Fibroblast of lung (primary cell): ENCODE measurements at regions not wholly inside any gene's neighbourhood (a gene's known extent, or its start where the extent isn't known, plus 50 kb on each side); places are given as distances from the start of the nearest gene placed in this dataset.

ENCODE experiments used
- DNase-seq, 2 donors: peaks; one replicate each; pipeline versions ENCODE4 v3.0.0 to v3.0.0-alpha.2; 2010; ENCODE audit warnings: low read depth in 2 of 2
- H2AFZ ChIP-seq: 2 replicates; pipeline ENCODE4 v1.5.1; 2012; ENCODE audit warnings: low read length, control low read depth, inconsistent platforms
- H3K27ac ChIP-seq: 2 replicates; pipeline ENCODE4 v1.5.1; 2011; ENCODE audit warnings: low read length, control low read depth; ENCODE audit not compliant: insufficient read depth
- H3K27me3 ChIP-seq: 2 replicates; pipeline ENCODE4 v1.5.1; 2011; ENCODE audit warnings: mild to moderate bottlenecking, low read length; ENCODE audit not compliant: control insufficient read depth, insufficient read depth
- H3K36me3 ChIP-seq: 2 replicates; pipeline ENCODE4 v1.5.1; 2011; ENCODE audit warnings: low read length; ENCODE audit not compliant: control insufficient read depth, insufficient read depth
- H3K4me1 ChIP-seq: 2 replicates; pipeline ENCODE4 v1.5.1; 2011; ENCODE audit warnings: low read length; ENCODE audit not compliant: control insufficient read depth, insufficient read depth; ENCODE audit errors: extremely low read depth
- H3K4me2 ChIP-seq: 2 replicates; pipeline ENCODE4 v1.5.1; 2011; ENCODE audit warnings: low read length, control low read depth; ENCODE audit not compliant: insufficient read depth; ENCODE audit errors: extremely low read depth
- H3K4me3 ChIP-seq, 4 experiments: fragments of 200-600 bp in 1 of 4; sonication (generic) in 1 of 4; replicated peaks in 1 of 4; 2 replicates each; pipeline ENCODE4 v1.5.1; 2011 to 2016; ENCODE audit warnings: low read length in 4 of 4, low read depth in 3 of 4, mild to moderate bottlenecking in 3 of 4, control low read depth in 2 of 4, inconsistent platforms in 1 of 4, mixed read lengths in 1 of 4; ENCODE audit not compliant: insufficient read depth in 1 of 4; ENCODE audit errors: control extremely low read depth in 1 of 4
- H3K79me2 ChIP-seq: 2 replicates; pipeline ENCODE4 v1.5.1; 2012; ENCODE audit warnings: mild to moderate bottlenecking, low read length, inconsistent platforms; ENCODE audit not compliant: control insufficient read depth, insufficient read depth
- H3K9ac ChIP-seq: 2 replicates; pipeline ENCODE4 v1.5.1; 2011; ENCODE audit warnings: mild to moderate bottlenecking, low read length, control low read depth; ENCODE audit not compliant: insufficient read depth
- H3K9me3 ChIP-seq: 2 replicates; pipeline ENCODE4 v1.5.1; 2012; ENCODE audit warnings: low read depth, low read length; ENCODE audit not compliant: control insufficient read depth, insufficient read depth
- H4K20me1 ChIP-seq: 2 replicates; pipeline ENCODE4 v1.5.1; 2011; ENCODE audit warnings: low read length; ENCODE audit not compliant: control insufficient read depth, insufficient read depth; ENCODE audit errors: extremely low read depth
- CTCF ChIP-seq, 2 donors: IDR thresholded peaks in 1 of 2; conservative IDR thresholded peaks in 1 of 2; 1 replicate in 1 of 2; 2 replicates in 1 of 2; pipeline ENCODE4 v1.5.1; 2011 to 2012; ENCODE audit warnings: low read length in 2 of 2, control low read depth in 1 of 2, inconsistent platforms in 1 of 2, low read depth in 1 of 2, mild to moderate bottlenecking in 1 of 2
- EZH2 ChIP-seq: IDR thresholded peaks from 2 replicates; pipeline ENCODE4 v1.5.1; 2012; ENCODE audit warnings: low read length, control low read depth, mild to moderate bottlenecking; ENCODE audit errors: missing control alignments

GRCh38 chr4:164616961-164617360 lies 137.0 kb upstream of the SMIM31 start:
- Histone ChIP-seq H3K9me3 (no peaks in the 10 kb centered on the region), H3K27ac (no peak overlapping the region)

GRCh38 chr4:164617426-164617825 lies 136.5 kb upstream of the SMIM31 start:
- no peaks in the 10 kb centered on the region for H3K79me2 ChIP-seq
- no peak overlapping the region for H3K4me2 ChIP-seq
- DNase-seq: no peak
- H3K27me3 ChIP-seq: no peaks in the 10 kb centered on the region
- no peaks in the 10 kb centered on the region for H3K9me3 ChIP-seq
- TF ChIP-seq CTCF (conservative IDR thresholded peaks at IDR 0.05 in 1 of 2, IDR thresholded peaks at IDR 0.05 in 1 of 2; ENCODE audit: low read depth in 1 of 2, low read length in 2 of 2): no peak
- no peak for TF ChIP-seq EZH2
- no peaks in the 10 kb centered on the region for H4K20me1 ChIP-seq
- H3K4me3 ChIP-seq: no peak overlapping the region
- H3K4me1 ChIP-seq: no peaks in the 10 kb centered on the region
- H2AFZ ChIP-seq: no peak overlapping the region
- no peaks in the 10 kb centered on the region for H3K36me3 ChIP-seq
- no peak overlapping the region for H3K9ac ChIP-seq
- H3K27ac ChIP-seq: no peak overlapping the region

More at GRCh38 chr4:164616961-164617360, 137.0 kb upstream of the SMIM31 start:
- H3K9ac ChIP-seq: no peak overlapping the region
- TF ChIP-seq CTCF (conservative IDR thresholded peaks at IDR 0.05 in 1 of 2, IDR thresholded peaks at IDR 0.05 in 1 of 2; ENCODE audit: low read depth in 1 of 2, low read length in 2 of 2) (no peak), EZH2 (no peak)
- H3K79me2 ChIP-seq: no peaks in the 10 kb centered on the region
- H3K4me2 ChIP-seq: no peak overlapping the region
- H4K20me1 ChIP-seq: no peaks in the 10 kb centered on the region
- H3K27me3 ChIP-seq: no peaks in the 10 kb centered on the region
- no peaks in the 10 kb centered on the region for H3K4me1 ChIP-seq
- H2AFZ ChIP-seq: no peak overlapping the region
- DNase-seq: no peak
- H3K36me3 ChIP-seq: no peaks in the 10 kb centered on the region
- H3K4me3 ChIP-seq: no peak overlapping the region

- no peak overlapping the region for H3K4me2 ChIP-seq
- H3K36me3 ChIP-seq: no peaks in the 10 kb centered on the region
- no peaks in the 10 kb centered on the region for H3K4me1 ChIP-seq
- H3K27me3 ChIP-seq: no peaks in the 10 kb centered on the region
- no peak for TF ChIP-seq CTCF (conservative IDR thresholded peaks at IDR 0.05 in 1 of 2, IDR thresholded peaks at IDR 0.05 in 1 of 2; ENCODE audit: low read depth in 1 of 2, low read length in 2 of 2)
- no peak for TF ChIP-seq EZH2
- no peak overlapping the region for H3K9ac ChIP-seq
- no peak overlapping the region for H2AFZ ChIP-seq
- H3K27ac ChIP-seq: no peak overlapping the region
- no peaks in the 10 kb centered on the region for H4K20me1 ChIP-seq
- no peak for DNase-seq
- no peaks in the 10 kb centered on the region for H3K9me3 ChIP-seq
- H3K79me2 ChIP-seq: no peaks in the 10 kb centered on the region
- no peak overlapping the region for H3K4me3 ChIP-seq
Observed at GRCh38 chr4:164617911-164618310, 136.0 kb upstream of the SMIM31 start.
